A673 (cell line): ENCODE measurements at regions not wholly inside any gene's neighbourhood (a gene's known extent, or its start where the extent isn't known, plus 50 kb on each side); places are given as distances from the start of the nearest gene placed in this dataset.
"Not testable (repeated sequence)": the region's sequence is repeated elsewhere in the genome, so short reads cannot be mapped to it uniquely, and the experiment has no call there.

Source experiments
- CTCF ChIP-seq: fragments of 300-800, 200-600 bp; sonication (generic); conservative IDR thresholded peaks from 2 replicates; pipeline ENCODE4 v1.5.1; 2017; ENCODE audit warnings: low read depth, mild to moderate bottlenecking, antibody characterized with exemption, low read length, moderate library complexity, mixed read lengths
- EZH2 ChIP-seq: fragments of 200-600 bp; sonication (generic); IDR thresholded peaks from 2 replicates; pipeline ENCODE4 v1.6.1; 2017; ENCODE audit warnings: borderline replicate concordance, low read depth, mild to moderate bottlenecking, mixed read lengths, antibody characterized with exemption, low read length; ENCODE audit not compliant: poor library complexity, severe bottlenecking

- TF ChIP-seq CTCF, EZH2: not testable (repeated sequence)
These were observed 82.5 kb downstream of the SETD4 start for GRCh38 chr21:35977860-35978259.
